SH-SY5Y (cell line): ENCODE measurements at regions not wholly inside any gene's neighbourhood (a gene's known extent, or its start where the extent isn't known, plus 50 kb on each side); places are given as distances from the start of the nearest gene placed in this dataset.

Experiments used
- GATA2 ChIP-seq: IDR thresholded peaks from 2 replicates; pipeline ENCODE4 v1.6.1; 2011; ENCODE audit warnings: mild to moderate bottlenecking, low read depth, low read length
- GATA3 ChIP-seq: IDR thresholded peaks from 2 replicates; pipeline ENCODE4 v1.6.1; 2011; ENCODE audit warnings: low read depth, mild to moderate bottlenecking, low read length, moderate library complexity

DNA sequence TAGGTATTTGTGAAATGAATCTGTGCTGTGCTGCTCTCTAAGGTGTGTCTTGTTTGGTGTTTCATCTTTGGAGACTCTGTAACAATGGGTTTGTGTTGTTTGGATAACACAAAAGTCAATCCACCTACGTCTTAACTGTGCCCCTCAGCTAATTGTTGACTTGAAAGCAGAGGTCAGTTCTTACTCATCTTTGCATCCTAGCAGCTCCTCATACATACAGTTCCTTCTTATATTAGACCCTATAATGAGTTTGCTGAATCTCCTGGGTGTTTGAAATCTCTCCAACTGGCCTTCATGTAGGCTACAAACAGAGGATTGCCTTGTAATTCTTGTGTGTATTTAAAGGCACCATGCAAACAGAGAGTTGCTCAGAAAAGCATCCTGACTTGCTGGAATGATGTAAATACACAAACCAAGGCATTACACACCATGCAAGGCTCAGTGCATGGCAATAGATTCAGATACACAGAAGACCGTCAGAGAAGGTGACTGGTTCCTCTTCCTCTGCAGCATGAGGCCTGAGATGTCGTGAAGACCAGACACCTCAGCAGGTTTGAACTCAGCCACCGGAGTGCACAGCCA lies 220.0 kb upstream of the JADE1 start:
- TF ChIP-seq GATA2 (no peak), GATA3 (no peak)
